Chondrocyte (in vitro differentiated cells): ENCODE measurements at regions not wholly inside any gene's neighbourhood (a gene's known extent, or its start where the extent isn't known, plus 50 kb on each side); places are given as distances from the start of the nearest gene placed in this dataset.

Experiments used
- DNase-seq: peaks from one replicate; pipeline ENCODE4 v3.0.0; 2021; ENCODE audit warnings: mixed read lengths, low spot score
- H3K27ac Mint-ChIP-seq: one replicate; pipeline ENCODE4 v1.8.0; 2021; ENCODE audit warnings: mild to moderate bottlenecking, moderate library complexity, mixed read lengths; ENCODE audit not compliant: unreplicated experiment
- H3K27me3 Mint-ChIP-seq: 2 replicates; pipeline ENCODE4 v1.8.0; 2021; ENCODE audit warnings: low read depth, mixed read lengths
- H3K36me3 Mint-ChIP-seq: 2 replicates; pipeline ENCODE4 v1.8.0; 2021; ENCODE audit warnings: low read depth, mixed read lengths
- H3K4me1 Mint-ChIP-seq: 2 replicates; pipeline ENCODE4 v1.8.0; 2021; ENCODE audit warnings: low read depth, mild to moderate bottlenecking, mixed read lengths
- H3K4me3 Mint-ChIP-seq: one replicate; pipeline ENCODE4 v1.8.0; 2021; ENCODE audit warnings: mild to moderate bottlenecking, moderate library complexity, mixed read lengths; ENCODE audit not compliant: unreplicated experiment
- H3K9me3 Mint-ChIP-seq: 2 replicates; pipeline ENCODE4 v1.8.0; 2021; ENCODE audit warnings: low read depth, mixed read lengths
- CTCF ChIP-seq: fragments of 200-600 bp; sonication (generic); IDR thresholded peaks from 2 replicates; pipeline ENCODE4 v1.5.0; 2021; ENCODE audit warnings: antibody characterized with exemption, mild to moderate bottlenecking, moderate library complexity

GRCh38 chr2:105683011-105683492, 61.7 kb upstream of the NCK2 start:
- no peak for DNase-seq
- Mint-ChIP-seq H3K27ac (no peak overlapping the region), H3K36me3 (no peaks in the 10 kb centered on the region), H3K4me1 (no peaks in the 10 kb centered on the region), H3K4me3 (no peak overlapping the region), H3K27me3 (peaks cover 23% of the 10 kb centered on the region), H3K9me3 (no peaks in the 10 kb centered on the region)
- no peak for TF ChIP-seq CTCF

- Mint-ChIP-seq H3K27ac (no peak overlapping the region), H3K27me3 (peaks cover 28% of the 10 kb centered on the region), H3K4me1 (no peaks in the 10 kb centered on the region), H3K36me3 (no peaks in the 10 kb centered on the region), H3K4me3 (no peak overlapping the region), H3K9me3 (no peaks in the 10 kb centered on the region)
- no peak for DNase-seq
- TF ChIP-seq CTCF, result no peak
Measured at GRCh38 chr2:105682401-105682800, 62.3 kb upstream of the NCK2 start.

- H3K36me3 Mint-ChIP-seq, result no peaks in the 10 kb centered on the region
- no peaks in the 10 kb centered on the region for H3K4me1 Mint-ChIP-seq
- H3K9me3 Mint-ChIP-seq, result no peaks in the 10 kb centered on the region
- H3K27me3 Mint-ChIP-seq, result peaks cover 33% of the 10 kb centered on the region
- no peak for DNase-seq
- H3K4me3 Mint-ChIP-seq, result no peak overlapping the region
- no peak overlapping the region for H3K27ac Mint-ChIP-seq
- no peak for TF ChIP-seq CTCF
Measured at GRCh38 chr2:105681927-105682326, 62.8 kb upstream of the NCK2 start.

GRCh38 chr2:105680357-105680756, 64.4 kb upstream of the NCK2 start:
- no peak overlapping the region for H3K4me3 Mint-ChIP-seq
- H3K9me3 Mint-ChIP-seq, result no peaks in the 10 kb centered on the region
- DNase-seq, result no peak
- no peaks in the 10 kb centered on the region for H3K36me3 Mint-ChIP-seq
- H3K4me1 Mint-ChIP-seq, result no peaks in the 10 kb centered on the region
- peaks cover 37% of the 10 kb centered on the region for H3K27me3 Mint-ChIP-seq
- no peak for TF ChIP-seq CTCF
- H3K27ac Mint-ChIP-seq, result no peak overlapping the region

GRCh38 chr2:105678346-105678745, 66.4 kb upstream of the NCK2 start:
- H3K36me3 Mint-ChIP-seq, result no peaks in the 10 kb centered on the region
- DNase-seq, result no peak

More at GRCh38 chr2:105678346-105678745, 66.4 kb upstream of the NCK2 start:
- TF ChIP-seq CTCF, result no peak
- peaks cover 5% of the 10 kb centered on the region for H3K4me1 Mint-ChIP-seq
- no peaks in the 10 kb centered on the region for H3K9me3 Mint-ChIP-seq
- peaks cover 38% of the 10 kb centered on the region for H3K27me3 Mint-ChIP-seq
- H3K27ac Mint-ChIP-seq, result no peak overlapping the region
- H3K4me3 Mint-ChIP-seq, result no peak overlapping the region
